IMR-90 (cell line): ENCODE measurements at regions not wholly inside any gene's neighbourhood (a gene's known extent, or its start where the extent isn't known, plus 50 kb on each side); places are given as distances from the start of the nearest gene placed in this dataset.

Experiments used
- ATAC-seq: fragments of 200-7000 bp; cut with Tn5 transposase; 2 replicates; pipeline ENCODE4 v1.9.1; 2020; ENCODE audit warnings: low read depth, mild to moderate bottlenecking, moderate library complexity
- BruUV-seq: library from RNA; stranded (reverse); fragments of 400-500 nt; replicated peaks from 2 replicates; lab custom pipeline; 2021; lab: Mats Ljungman, UMichigan
- CTCF ChIA-PET: fragments of 300-600 bp; formaldehyde crosslinking; extraction: SDS; loops from one replicate; lab custom pipeline; 2021; ENCODE audit warnings: antibody characterized with exemption; lab: Yijun Ruan, JAX
- POLR2A ChIA-PET: fragments of 300-600 bp; sonication (Branson Sonifier 250); formaldehyde crosslinking; loops from one replicate; lab custom pipeline; 2022; ENCODE audit warnings: antibody characterized with exemption; ENCODE audit not compliant: unreplicated experiment; lab: Charles Lee
- DNase-seq: peaks from one replicate; pipeline ENCODE4 v3.0.0; 2013
- H2AFZ ChIP-seq: replicated peaks from 2 replicates; pipeline ENCODE3; 2013; ENCODE audit warnings: low read length, mild to moderate bottlenecking; ENCODE audit not compliant: poor library complexity
- H2AK5ac ChIP-seq: 2 replicates; pipeline ENCODE4 v1.6.1; 2013; ENCODE audit warnings: low read depth, low read length, inconsistent platforms
- H2AK9ac ChIP-seq: replicated peaks from 2 replicates; pipeline ENCODE3; 2013; ENCODE audit warnings: mild to moderate bottlenecking, low read depth, low read length, moderate library complexity; ENCODE audit not compliant: poor library complexity
- H2BK120ac ChIP-seq: 2 replicates; pipeline ENCODE4 v1.6.1; 2013; ENCODE audit warnings: low read depth, low read length, inconsistent platforms
- H2BK15ac ChIP-seq: 3 replicates; pipeline ENCODE4 v1.6.1; 2013; ENCODE audit warnings: low read depth, low read length, inconsistent platforms
- H2BK20ac ChIP-seq: 2 replicates; pipeline ENCODE4 v1.6.1; 2013; ENCODE audit warnings: low read depth, mild to moderate bottlenecking, inconsistent platforms, low read length, moderate library complexity
- H2BK5ac ChIP-seq: 2 replicates; pipeline ENCODE4 v1.6.1; 2013; ENCODE audit warnings: mild to moderate bottlenecking, low read depth, low read length, inconsistent platforms; ENCODE audit not compliant: poor library complexity, severe bottlenecking
- H3K14ac ChIP-seq: replicated peaks from 2 replicates; pipeline ENCODE4 v1.6.1; 2013; ENCODE audit warnings: low read depth, low read length, inconsistent platforms
- H3K18ac ChIP-seq: 2 replicates; pipeline ENCODE4 v1.6.1; 2013; ENCODE audit warnings: low read depth, low read length, control low read depth
- H3K23ac ChIP-seq: 2 replicates; pipeline ENCODE4 v1.6.1; 2013; ENCODE audit warnings: low read depth, low read length, inconsistent platforms
- H3K27ac ChIP-seq: 2 replicates; pipeline ENCODE4 v1.5.1; 2013; ENCODE audit warnings: mild to moderate bottlenecking, control low read depth, low read length; ENCODE audit not compliant: insufficient read depth
- H3K27me3 ChIP-seq: 2 replicates; pipeline ENCODE4 v1.6.1; 2013; ENCODE audit warnings: low read length; ENCODE audit not compliant: control insufficient read depth, insufficient read depth
- H3K36me3 ChIP-seq: 2 replicates; pipeline ENCODE4 v1.6.1; 2013; ENCODE audit warnings: low read length, mixed read lengths; ENCODE audit not compliant: control insufficient read depth, insufficient read depth
- H3K4ac ChIP-seq: 2 replicates; pipeline ENCODE4 v1.6.1; 2013; ENCODE audit warnings: low read depth, low read length, inconsistent platforms
- H3K4me1 ChIP-seq: 2 replicates; pipeline ENCODE4 v1.6.1; 2013; ENCODE audit warnings: low read length, mixed read lengths; ENCODE audit not compliant: control insufficient read depth, insufficient read depth
- H3K4me2 ChIP-seq: 2 replicates; pipeline ENCODE4 v1.6.1; 2013; ENCODE audit warnings: low read depth, mild to moderate bottlenecking, control low read depth, low read length, moderate library complexity
- H3K4me3 ChIP-seq: 2 replicates; pipeline ENCODE4 v1.5.1; 2013; ENCODE audit warnings: low read depth, mild to moderate bottlenecking, control low read depth, low read length, moderate library complexity; ENCODE audit not compliant: insufficient read depth
- H3K56ac ChIP-seq: 2 replicates; pipeline ENCODE4 v1.6.1; 2013; ENCODE audit warnings: low read length, inconsistent platforms; ENCODE audit not compliant: insufficient read depth; ENCODE audit errors: extremely low read depth
- H3K79me1 ChIP-seq, 2 experiments: 2 replicates each; pipeline ENCODE4 v1.6.1; 2013; ENCODE audit warnings: low read length in 2 of 2, inconsistent platforms in 1 of 2, low read depth in 1 of 2
- H3K9ac ChIP-seq: 2 replicates; pipeline ENCODE4 v1.6.1; 2013; ENCODE audit warnings: low read depth, low read length, control low read depth
- H3K9me1 ChIP-seq: 2 replicates; pipeline ENCODE4 v1.6.1; 2013; ENCODE audit warnings: low read length, inconsistent platforms; ENCODE audit not compliant: insufficient read depth
- H3K9me3 ChIP-seq: 2 replicates; pipeline ENCODE4 v1.6.1; 2013; ENCODE audit warnings: low read length; ENCODE audit not compliant: control insufficient read depth, insufficient read depth
- H4K20me1 ChIP-seq: 2 replicates; pipeline ENCODE4 v1.6.1; 2013; ENCODE audit warnings: low read length, inconsistent platforms; ENCODE audit not compliant: insufficient read depth
- H4K5ac ChIP-seq: 2 replicates; pipeline ENCODE4 v1.6.1; 2013; ENCODE audit warnings: mild to moderate bottlenecking, low read depth, low read length, control low read depth
- H4K8ac ChIP-seq, 2 experiments: 2 replicates each; pipeline ENCODE4 v1.6.1; 2013; ENCODE audit warnings: low read depth in 2 of 2, low read length in 2 of 2, control low read depth in 1 of 2, inconsistent platforms in 1 of 2
- H4K91ac ChIP-seq: 2 replicates; pipeline ENCODE4 v1.6.1; 2013; ENCODE audit warnings: low read depth, low read length, inconsistent platforms; ENCODE audit not compliant: insufficient read depth
- CHD1 ChIP-seq: IDR thresholded peaks from 2 replicates; pipeline ENCODE4 v1.6.1; 2012; ENCODE audit warnings: low read depth, low read length, improper control_type of control experiment
- FOS ChIP-seq: fragments of 150-350 bp; IDR thresholded peaks from 2 replicates; pipeline ENCODE4 v1.6.1; 2016; ENCODE audit warnings: low read depth, low read length
- MAFK ChIP-seq: IDR thresholded peaks from 2 replicates; pipeline ENCODE4 v1.6.1; 2012; ENCODE audit warnings: low read depth, low read length, improper control_type of control experiment
- MAZ ChIP-seq: IDR thresholded peaks from 2 replicates; pipeline ENCODE4 v1.6.1; 2012; ENCODE audit warnings: low read depth, mild to moderate bottlenecking, low read length, improper control_type of control experiment, moderate library complexity, borderline replicate concordance
- MXI1 ChIP-seq: IDR thresholded peaks from 2 replicates; pipeline ENCODE4 v1.6.1; 2012; ENCODE audit warnings: low read depth, mild to moderate bottlenecking, low read length, moderate library complexity, borderline replicate concordance
- NFE2L2 ChIP-seq: fragments of 150-350 bp; IDR thresholded peaks from 2 replicates; pipeline ENCODE4 v1.6.1; 2016; ENCODE audit warnings: low read depth, mild to moderate bottlenecking, low read length
- POLR2A ChIP-seq: IDR thresholded peaks from 2 replicates; pipeline ENCODE4 v1.6.1; 2012; ENCODE audit warnings: mild to moderate bottlenecking, low read depth, low read length
- RAD21 ChIP-seq: IDR thresholded peaks from 2 replicates; pipeline ENCODE4 v1.6.1; 2012; ENCODE audit warnings: low read length, improper control_type of control experiment
- RCOR1 ChIP-seq: IDR thresholded peaks from 2 replicates; pipeline ENCODE4 v1.6.1; 2012; ENCODE audit warnings: mild to moderate bottlenecking, low read length, improper control_type of control experiment; ENCODE audit not compliant: insufficient replicate concordance
- RFX5 ChIP-seq: IDR thresholded peaks from 2 replicates; pipeline ENCODE4 v1.8.0; 2012; ENCODE audit warnings: low read depth, mild to moderate bottlenecking, low read length, moderate library complexity
- WGBS, 2 experiments: methylation state at CpG; one replicate each; pipeline versions ENCODE4 v1.1.5 to v1.1.7; 2013; ENCODE audit warnings: missing lambda C conversion rate in 2 of 2; ENCODE audit not compliant: insufficient read length in 1 of 2; ENCODE audit errors: extremely low coverage in 2 of 2; 5-methylcytosine and 5-hydroxymethylcytosine counted together
- dilution Hi-C: fragments of 300-500 bp; cut with HindIII; formaldehyde crosslinking; loops from one replicate; pipeline ENCODE4 v1.14.3; 2018; ENCODE audit warnings: low sequenced_read_pairs; ENCODE audit not compliant: unreplicated experiment
- in situ Hi-C: fragments of 300-500 bp; cut with MboI; formaldehyde crosslinking; loops from 3 replicates; pipeline ENCODE4 v1.14.3; 2019; ENCODE audit warnings: low sequenced_read_pairs, inconsistent platforms, mixed read lengths
- intact Hi-C: fragments of 100-400 bp; cut with micrococcal nuclease; formaldehyde crosslinking; loops from 2 replicates; pipeline ENCODE4 v1.10.0; 2022
- TF ChIP-seq, protein P1 (sequence below): fragments of 150-350 bp; IDR thresholded peaks from 2 replicates; pipeline ENCODE4 v1.6.1; 2017; ENCODE audit warnings: mild to moderate bottlenecking, antibody characterized with exemption, low read length, low read depth
- TF ChIP-seq, protein P2 (sequence below): fragments of 150-350 bp; IDR thresholded peaks from 2 replicates; pipeline ENCODE4 v1.6.1; 2016; ENCODE audit warnings: low read depth, mild to moderate bottlenecking, low read length, moderate library complexity, borderline replicate concordance

DNA sequence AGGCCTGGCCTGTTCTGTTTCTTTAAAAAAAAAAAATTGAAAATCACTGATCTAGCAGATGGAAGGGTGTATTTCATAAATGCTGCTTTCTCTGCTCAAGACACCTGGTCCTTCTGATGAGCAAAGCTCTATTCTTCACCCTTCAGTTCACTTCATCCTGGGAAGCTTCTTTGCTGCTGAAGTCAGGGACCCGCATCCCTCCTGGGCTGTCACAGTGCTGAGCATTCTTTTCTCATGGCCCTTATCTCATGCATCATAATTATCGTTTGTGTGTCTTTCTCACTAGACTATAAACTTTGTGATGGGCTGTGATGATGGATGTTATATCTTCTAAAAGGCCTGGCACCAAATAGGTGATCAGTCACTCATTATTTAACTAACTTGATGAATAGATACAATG is 461.0 kb downstream of the GADD45G start:
- ATAC-seq (no peak), DNase-seq (no peak)
- no peak overlapping the region for H2AK9ac ChIP-seq
- BruUV-seq: no TSS peak
- no peak overlapping the region for H4K8ac ChIP-seq
- H2BK15ac ChIP-seq: no peak overlapping the region
- H3K18ac ChIP-seq: no peak overlapping the region
- H3K9ac ChIP-seq: no peak overlapping the region
- H3K4me2 ChIP-seq: no peak overlapping the region
- no peaks in the 10 kb centered on the region; the same call in 1 of the 2 replicates for H3K27me3 ChIP-seq
- H4K91ac ChIP-seq: no peak overlapping the region
- H3K4me1 ChIP-seq: no peaks in the 10 kb centered on the region
- no peaks in the 10 kb centered on the region for H3K79me1 ChIP-seq
- intact Hi-C loops: no loop called here
- H3K4me3 ChIP-seq: no peak overlapping the region
- no peaks in the 10 kb centered on the region for H3K9me3 ChIP-seq
- no peak overlapping the region for H4K5ac ChIP-seq
- no peak overlapping the region for H3K4ac ChIP-seq
- ChIA-PET POLR2A (no interaction called here), CTCF (no interaction called here)
- in situ Hi-C loops: no loop called here
- no peak overlapping the region for H3K14ac ChIP-seq
- WGBS, 2 experiments: no CpG with 5 or more reads among the region's 2 CpGs
- no peak overlapping the region for H3K23ac ChIP-seq
- no peaks in the 10 kb centered on the region for H3K36me3 ChIP-seq
- no peak overlapping the region for H2BK120ac ChIP-seq
- H2AFZ ChIP-seq: no peak overlapping the region
- dilution Hi-C loops: no loop called here
- H2BK20ac ChIP-seq: no peak overlapping the region
- TF ChIP-seq RCOR1: no peak
- no peak for TF ChIP-seq POLR2A
- TF ChIP-seq MAFK: no peak
- no peak for TF ChIP-seq NFE2L2
- no peak for TF ChIP-seq MAZ
- no peak for TF ChIP-seq FOS
- TF ChIP-seq MXI1: no peak
- no peak for TF ChIP-seq RFX5
- no peak for TF ChIP-seq CHD1
- TF ChIP-seq RAD21: no peak
- TF ChIP-seq, protein P1, sequence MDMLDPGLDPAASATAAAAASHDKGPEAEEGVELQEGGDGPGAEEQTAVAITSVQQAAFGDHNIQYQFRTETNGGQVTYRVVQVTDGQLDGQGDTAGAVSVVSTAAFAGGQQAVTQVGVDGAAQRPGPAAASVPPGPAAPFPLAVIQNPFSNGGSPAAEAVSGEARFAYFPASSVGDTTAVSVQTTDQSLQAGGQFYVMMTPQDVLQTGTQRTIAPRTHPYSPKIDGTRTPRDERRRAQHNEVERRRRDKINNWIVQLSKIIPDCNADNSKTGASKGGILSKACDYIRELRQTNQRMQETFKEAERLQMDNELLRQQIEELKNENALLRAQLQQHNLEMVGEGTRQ: no peak
- TF ChIP-seq, protein P2, sequence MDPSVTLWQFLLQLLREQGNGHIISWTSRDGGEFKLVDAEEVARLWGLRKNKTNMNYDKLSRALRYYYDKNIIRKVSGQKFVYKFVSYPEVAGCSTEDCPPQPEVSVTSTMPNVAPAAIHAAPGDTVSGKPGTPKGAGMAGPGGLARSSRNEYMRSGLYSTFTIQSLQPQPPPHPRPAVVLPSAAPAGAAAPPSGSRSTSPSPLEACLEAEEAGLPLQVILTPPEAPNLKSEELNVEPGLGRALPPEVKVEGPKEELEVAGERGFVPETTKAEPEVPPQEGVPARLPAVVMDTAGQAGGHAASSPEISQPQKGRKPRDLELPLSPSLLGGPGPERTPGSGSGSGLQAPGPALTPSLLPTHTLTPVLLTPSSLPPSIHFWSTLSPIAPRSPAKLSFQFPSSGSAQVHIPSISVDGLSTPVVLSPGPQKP: no peak
- no peak overlapping the region for H3K56ac ChIP-seq
- H3K9me1 ChIP-seq: no peaks in the 10 kb centered on the region
- H2AK5ac ChIP-seq: no peak overlapping the region
- H4K20me1 ChIP-seq: no peaks in the 10 kb centered on the region
- no peak overlapping the region for H3K27ac ChIP-seq
- no peak overlapping the region for H2BK5ac ChIP-seq
